ENCODE measurements at regions not wholly inside any gene's neighbourhood (a gene's known extent, or its start where the extent isn't known, plus 50 kb on each side); places are given as distances from the start of the nearest gene placed in this dataset.

GRCh38 chr5:113792806-113793205, 279.3 kb downstream of the YTHDC2 start:
- no peak overlapping the region for H4K8ac ChIP-seq (ENCODE audit: low read depth, low read length)
- H2AK5ac ChIP-seq (ENCODE audit: low read length): no peak overlapping the region
- peaks cover 2% of the 10 kb centered on the region for H3K9me3 ChIP-seq (ENCODE audit: insufficient read depth, low read depth, low read length)
- no peak overlapping the region for H4K91ac ChIP-seq (ENCODE audit: low read depth, low read length)
- H3K4me3 ChIP-seq (ENCODE audit: low read depth, low read length): no peak overlapping the region
- no peak overlapping the region for H2BK120ac ChIP-seq (ENCODE audit: insufficient read depth, low read length, poor library complexity)
- H3K4ac ChIP-seq (ENCODE audit: low read depth, low read length): no peak overlapping the region
- no peak overlapping the region for H3K14ac ChIP-seq (ENCODE audit: low read length)
- no peak overlapping the region for H3K4me2 ChIP-seq (ENCODE audit: low read length)
- no peaks in the 10 kb centered on the region for H3K36me3 ChIP-seq (ENCODE audit: control insufficient read depth in 1 of 2, insufficient read depth in 2 of 2, low read length in 2 of 2)
- H3K9ac ChIP-seq (ENCODE audit: low read length): no peak overlapping the region
- no peak overlapping the region for H2BK5ac ChIP-seq (ENCODE audit: low read depth, low read length, poor library complexity)
- DNase-seq: no peak
- H3K79me2 ChIP-seq (ENCODE audit: control insufficient read depth, insufficient read depth, low read length, poor library complexity): no peaks in the 10 kb centered on the region
- no peak overlapping the region for H2AFZ ChIP-seq (ENCODE audit: insufficient read depth, low read length, poor library complexity)
- H3K79me1 ChIP-seq (ENCODE audit: low read length): no peaks in the 10 kb centered on the region
- H3K27me3 ChIP-seq (ENCODE audit: insufficient read depth, low read length): no peaks in the 10 kb centered on the region
- no CpG with 5 or more reads among the region's 4 CpGs for WGBS (ENCODE audit: extremely low coverage, insufficient coverage, insufficient read length)
- no peak overlapping the region for H3K27ac ChIP-seq (ENCODE audit: low read depth, low read length)
- no peaks in the 10 kb centered on the region for H3K4me1 ChIP-seq (ENCODE audit: control insufficient read depth in 1 of 2, insufficient read depth in 2 of 2, low read length in 2 of 2)
- no peak overlapping the region for H3K18ac ChIP-seq (ENCODE audit: low read length)
- H3K23ac ChIP-seq (ENCODE audit: low read length): no peak overlapping the region
- no peak overlapping the region for H2BK12ac ChIP-seq (ENCODE audit: low read length)
- H4K12ac ChIP-seq (ENCODE audit: low read depth, low read length): no peak overlapping the region

GRCh38 chr5:113794981-113795380, 281.5 kb downstream of the YTHDC2 start:
- WGBS (ENCODE audit: extremely low coverage, insufficient coverage, insufficient read length): no CpG with 5 or more reads among the region's 1 CpG

GRCh38 chr5:113800686-113801085, 287.2 kb downstream of the YTHDC2 start:
- Histone ChIP-seq H2BK5ac (ENCODE audit: low read depth, low read length, poor library complexity) (no peak overlapping the region), H3K27me3 (ENCODE audit: insufficient read depth, low read length) (no peaks in the 10 kb centered on the region), H4K8ac (ENCODE audit: low read depth, low read length) (no peak overlapping the region), H3K9ac (ENCODE audit: low read length) (no peak overlapping the region), H2BK12ac (ENCODE audit: low read length) (no peak overlapping the region), H3K36me3 (ENCODE audit: control insufficient read depth in 1 of 2, insufficient read depth in 2 of 2, low read length in 2 of 2) (no peaks in the 10 kb centered on the region), H4K91ac (ENCODE audit: low read depth, low read length) (no peak overlapping the region), H3K4ac (ENCODE audit: low read depth, low read length) (no peak overlapping the region), H3K23ac (ENCODE audit: low read length) (no peak overlapping the region), H3K4me3 (ENCODE audit: low read depth, low read length) (no peak overlapping the region), H2BK120ac (ENCODE audit: insufficient read depth, low read length, poor library complexity) (no peak overlapping the region), H3K4me1 (ENCODE audit: control insufficient read depth in 1 of 2, insufficient read depth in 2 of 2, low read length in 2 of 2) (no peaks in the 10 kb centered on the region), H3K14ac (ENCODE audit: low read length) (no peak overlapping the region), H4K12ac (ENCODE audit: low read depth, low read length) (no peak overlapping the region), H3K9me3 (ENCODE audit: insufficient read depth, low read depth, low read length) (no peaks in the 10 kb centered on the region), H3K18ac (ENCODE audit: low read length) (no peak overlapping the region), H3K4me2 (ENCODE audit: low read length) (no peak overlapping the region), H3K79me1 (ENCODE audit: low read length) (no peaks in the 10 kb centered on the region), H2AK5ac (ENCODE audit: low read length) (no peak overlapping the region), H3K27ac (ENCODE audit: low read depth, low read length) (no peak overlapping the region), H2AFZ (ENCODE audit: insufficient read depth, low read length, poor library complexity) (no peak overlapping the region), H3K79me2 (ENCODE audit: control insufficient read depth, insufficient read depth, low read length, poor library complexity) (no peaks in the 10 kb centered on the region)
- WGBS (ENCODE audit: extremely low coverage, insufficient coverage, insufficient read length): no CpG with 5 or more reads among the region's 3 CpGs
- no peak for DNase-seq

More at GRCh38 chr5:113794981-113795380, 281.5 kb downstream of the YTHDC2 start:
- Histone ChIP-seq H3K79me1 (ENCODE audit: low read length) (no peaks in the 10 kb centered on the region), H3K23ac (ENCODE audit: low read length) (no peak overlapping the region), H3K4me2 (ENCODE audit: low read length) (no peak overlapping the region), H3K4me3 (ENCODE audit: low read depth, low read length) (no peak overlapping the region), H2BK12ac (ENCODE audit: low read length) (no peak overlapping the region), H4K8ac (ENCODE audit: low read depth, low read length) (no peak overlapping the region), H4K12ac (ENCODE audit: low read depth, low read length) (no peak overlapping the region), H3K27me3 (ENCODE audit: insufficient read depth, low read length) (no peaks in the 10 kb centered on the region), H3K36me3 (ENCODE audit: control insufficient read depth in 1 of 2, insufficient read depth in 2 of 2, low read length in 2 of 2) (no peaks in the 10 kb centered on the region), H3K79me2 (ENCODE audit: control insufficient read depth, insufficient read depth, low read length, poor library complexity) (no peaks in the 10 kb centered on the region), H2BK5ac (ENCODE audit: low read depth, low read length, poor library complexity) (no peak overlapping the region), H3K27ac (ENCODE audit: low read depth, low read length) (no peak overlapping the region), H3K9ac (ENCODE audit: low read length) (no peak overlapping the region), H3K14ac (ENCODE audit: low read length) (no peak overlapping the region), H3K4ac (ENCODE audit: low read depth, low read length) (no peak overlapping the region), H2AK5ac (ENCODE audit: low read length) (no peak overlapping the region), H3K4me1 (ENCODE audit: control insufficient read depth in 1 of 2, insufficient read depth in 2 of 2, low read length in 2 of 2) (no peaks in the 10 kb centered on the region), H3K9me3 (ENCODE audit: insufficient read depth, low read depth, low read length) (peaks cover 2% of the 10 kb centered on the region), H4K91ac (ENCODE audit: low read depth, low read length) (no peak overlapping the region), H2AFZ (ENCODE audit: insufficient read depth, low read length, poor library complexity) (no peak overlapping the region), H3K18ac (ENCODE audit: low read length) (no peak overlapping the region), H2BK120ac (ENCODE audit: insufficient read depth, low read length, poor library complexity) (no peak overlapping the region)
- DNase-seq: no peak

- no peak overlapping the region for H3K23ac ChIP-seq (ENCODE audit: low read length)
- DNase-seq: no peak
- no peak overlapping the region for H4K91ac ChIP-seq (ENCODE audit: low read depth, low read length)
- H3K36me3 ChIP-seq (ENCODE audit: control insufficient read depth in 1 of 2, insufficient read depth in 2 of 2, low read length in 2 of 2): no peaks in the 10 kb centered on the region
- no peak overlapping the region for H3K14ac ChIP-seq (ENCODE audit: low read length)
- no peak overlapping the region for H2BK120ac ChIP-seq (ENCODE audit: insufficient read depth, low read length, poor library complexity)
- H3K79me1 ChIP-seq (ENCODE audit: low read length): no peaks in the 10 kb centered on the region
- no CpG with 5 or more reads among the region's 4 CpGs for WGBS (ENCODE audit: extremely low coverage, insufficient coverage, insufficient read length)
- no peak overlapping the region for H2BK12ac ChIP-seq (ENCODE audit: low read length)
- no peak overlapping the region for H4K12ac ChIP-seq (ENCODE audit: low read depth, low read length)
- H3K27ac ChIP-seq (ENCODE audit: low read depth, low read length): no peak overlapping the region
- H2AFZ ChIP-seq (ENCODE audit: insufficient read depth, low read length, poor library complexity): no peak overlapping the region
- peaks cover 0 to 4% of the 10 kb centered on the region in 2 experiments for H3K4me1 ChIP-seq (ENCODE audit: control insufficient read depth in 1 of 2, insufficient read depth in 2 of 2, low read length in 2 of 2)
- no peak overlapping the region for H3K4ac ChIP-seq (ENCODE audit: low read depth, low read length)
- H3K79me2 ChIP-seq (ENCODE audit: control insufficient read depth, insufficient read depth, low read length, poor library complexity): no peaks in the 10 kb centered on the region
- no peak overlapping the region for H3K4me3 ChIP-seq (ENCODE audit: low read depth, low read length)
- no peak overlapping the region for H3K9ac ChIP-seq (ENCODE audit: low read length)
- H3K4me2 ChIP-seq (ENCODE audit: low read length): no peak overlapping the region
- no peak overlapping the region for H3K18ac ChIP-seq (ENCODE audit: low read length)
- H3K27me3 ChIP-seq (ENCODE audit: insufficient read depth, low read length): no peaks in the 10 kb centered on the region
- H2BK5ac ChIP-seq (ENCODE audit: low read depth, low read length, poor library complexity): no peak overlapping the region
- no peak overlapping the region for H4K8ac ChIP-seq (ENCODE audit: low read depth, low read length)
- H3K9me3 ChIP-seq (ENCODE audit: insufficient read depth, low read depth, low read length): no peaks in the 10 kb centered on the region
- H2AK5ac ChIP-seq (ENCODE audit: low read length): no peak overlapping the region
Observed at GRCh38 chr5:113804264-113804663, 290.8 kb downstream of the YTHDC2 start.

All from trophoblast cell (in vitro differentiated cells and primary cell).